ENCODE measurements at regions not wholly inside any gene's neighbourhood (a gene's known extent, or its start where the extent isn't known, plus 50 kb on each side); places are given as distances from the start of the nearest gene placed in this dataset.

DNA sequence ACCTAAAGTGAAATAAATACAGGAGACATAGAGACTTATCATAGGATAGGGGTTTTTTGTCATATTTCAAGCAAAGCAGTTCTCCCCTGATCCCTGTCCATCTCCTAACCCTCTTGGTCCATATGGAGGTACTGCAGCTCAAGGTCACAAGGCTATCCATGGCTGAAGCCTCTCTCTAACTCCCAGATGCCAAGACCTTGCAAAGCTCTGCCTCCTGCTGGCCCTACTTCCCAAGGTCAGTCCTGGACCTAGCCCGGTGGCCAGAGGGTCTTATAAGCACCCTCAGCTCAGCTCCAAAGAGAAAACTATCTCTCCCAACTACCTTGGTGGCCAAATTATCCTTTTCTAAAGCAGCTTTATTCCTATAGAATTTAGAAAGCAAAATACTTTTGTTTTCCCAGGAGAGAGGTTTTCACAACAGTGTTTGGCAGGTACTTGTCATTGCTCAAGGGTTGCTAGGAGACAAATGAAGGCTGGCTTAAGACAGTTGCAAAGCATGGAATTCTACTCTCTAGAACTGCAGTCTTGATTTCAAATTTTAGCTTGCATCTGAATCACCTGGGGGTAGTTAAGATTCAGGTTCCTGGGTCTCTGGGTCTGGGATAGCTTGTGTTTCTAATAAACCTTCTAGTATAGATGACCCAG, 121.5 kb downstream of the XCL2 start:
- Histone ChIP-seq H3K36me3 (no peaks in the 10 kb centered on the region), H3K9ac (ENCODE audit: low read depth in 2 of 2, low read length in 2 of 2) (no peak overlapping the region), H3K27me3 (no peaks in the 10 kb centered on the region), H3K9me3 (no peaks in the 10 kb centered on the region), H3K27ac (no peak overlapping the region), H3K4me3 (no peak overlapping the region), H3K4me1 (no peaks in the 10 kb centered on the region)
- TF ChIP-seq, protein P1, sequence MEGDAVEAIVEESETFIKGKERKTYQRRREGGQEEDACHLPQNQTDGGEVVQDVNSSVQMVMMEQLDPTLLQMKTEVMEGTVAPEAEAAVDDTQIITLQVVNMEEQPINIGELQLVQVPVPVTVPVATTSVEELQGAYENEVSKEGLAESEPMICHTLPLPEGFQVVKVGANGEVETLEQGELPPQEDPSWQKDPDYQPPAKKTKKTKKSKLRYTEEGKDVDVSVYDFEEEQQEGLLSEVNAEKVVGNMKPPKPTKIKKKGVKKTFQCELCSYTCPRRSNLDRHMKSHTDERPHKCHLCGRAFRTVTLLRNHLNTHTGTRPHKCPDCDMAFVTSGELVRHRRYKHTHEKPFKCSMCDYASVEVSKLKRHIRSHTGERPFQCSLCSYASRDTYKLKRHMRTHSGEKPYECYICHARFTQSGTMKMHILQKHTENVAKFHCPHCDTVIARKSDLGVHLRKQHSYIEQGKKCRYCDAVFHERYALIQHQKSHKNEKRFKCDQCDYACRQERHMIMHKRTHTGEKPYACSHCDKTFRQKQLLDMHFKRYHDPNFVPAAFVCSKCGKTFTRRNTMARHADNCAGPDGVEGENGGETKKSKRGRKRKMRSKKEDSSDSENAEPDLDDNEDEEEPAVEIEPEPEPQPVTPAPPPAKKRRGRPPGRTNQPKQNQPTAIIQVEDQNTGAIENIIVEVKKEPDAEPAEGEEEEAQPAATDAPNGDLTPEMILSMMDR (IDR thresholded peaks at IDR 0.05): no peak
- DNase-seq: no peak
- intact Hi-C loops (cut with DNase I): no loop called here

DNA sequence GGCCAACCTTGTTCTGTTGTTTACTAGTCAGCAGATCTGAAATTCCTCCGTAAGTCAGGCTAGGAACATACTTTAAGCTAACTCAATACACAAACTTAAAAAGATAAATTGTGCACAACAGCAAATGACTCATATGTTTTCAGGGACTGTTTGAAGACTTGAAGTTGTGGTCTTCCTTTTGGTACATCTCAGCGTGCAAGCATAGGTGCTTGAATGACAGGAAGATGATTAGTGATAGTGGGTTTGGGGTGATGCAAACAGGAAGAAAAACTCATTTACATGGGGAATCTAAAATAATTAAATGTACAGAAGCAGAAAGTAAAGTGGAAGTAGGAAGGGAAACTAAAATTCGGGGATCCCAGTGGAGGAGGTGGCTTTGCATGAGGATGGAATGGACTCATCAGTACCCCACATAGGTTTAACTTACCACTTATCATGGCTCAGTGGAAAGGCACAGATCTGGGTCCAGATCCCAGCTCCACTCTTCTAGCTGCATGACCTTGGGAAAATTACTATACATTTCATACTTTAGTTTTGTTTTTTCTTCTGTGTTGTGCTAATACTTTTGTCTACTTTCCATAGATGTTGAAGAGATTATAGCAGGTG, 122.3 kb downstream of the XCL2 start:
- TF ChIP-seq, protein P1 (IDR thresholded peaks at IDR 0.05): no peak
- no peak for DNase-seq
- Histone ChIP-seq H3K27ac (no peak overlapping the region), H3K4me3 (no peak overlapping the region), H3K27me3 (no peaks in the 10 kb centered on the region), H3K9me3 (no peaks in the 10 kb centered on the region), H3K9ac (ENCODE audit: low read depth in 2 of 2, low read length in 2 of 2) (no peak overlapping the region), H3K36me3 (no peaks in the 10 kb centered on the region), H3K4me1 (no peaks in the 10 kb centered on the region)
- intact Hi-C loops (cut with DNase I): no loop called here

DNA sequence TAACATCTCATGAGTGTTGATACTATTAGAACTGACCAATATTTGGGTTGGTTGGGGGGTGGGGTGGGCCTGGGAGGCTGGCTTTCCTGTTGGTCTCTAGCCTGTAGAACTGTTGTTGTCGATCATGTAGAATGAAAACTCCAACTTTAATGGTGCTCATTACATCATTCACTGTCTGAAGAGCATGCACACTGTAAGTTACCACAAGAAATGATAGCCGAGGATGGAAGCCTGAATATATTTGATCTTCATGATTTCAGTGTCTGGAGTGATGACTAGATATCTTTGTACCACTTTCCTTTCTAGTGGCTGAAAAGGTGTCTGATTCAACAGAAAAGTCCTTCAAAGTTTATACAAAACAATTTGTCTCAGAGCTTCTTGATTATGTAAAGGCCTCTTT, 123.6 kb downstream of the XCL2 start:
- no peak for DNase-seq
- H3K4me1 ChIP-seq: no peaks in the 10 kb centered on the region
- no peak overlapping the region for H3K27ac ChIP-seq
- intact Hi-C loops (cut with DNase I): no loop called here
- H3K27me3 ChIP-seq: no peaks in the 10 kb centered on the region
- no peak overlapping the region for H3K9ac ChIP-seq (ENCODE audit: low read depth in 2 of 2, low read length in 2 of 2)
- no peaks in the 10 kb centered on the region for H3K9me3 ChIP-seq
- TF ChIP-seq, protein P1 (IDR thresholded peaks at IDR 0.05): no peak
- H3K4me3 ChIP-seq: no peak overlapping the region
- no peaks in the 10 kb centered on the region for H3K36me3 ChIP-seq

DNA sequence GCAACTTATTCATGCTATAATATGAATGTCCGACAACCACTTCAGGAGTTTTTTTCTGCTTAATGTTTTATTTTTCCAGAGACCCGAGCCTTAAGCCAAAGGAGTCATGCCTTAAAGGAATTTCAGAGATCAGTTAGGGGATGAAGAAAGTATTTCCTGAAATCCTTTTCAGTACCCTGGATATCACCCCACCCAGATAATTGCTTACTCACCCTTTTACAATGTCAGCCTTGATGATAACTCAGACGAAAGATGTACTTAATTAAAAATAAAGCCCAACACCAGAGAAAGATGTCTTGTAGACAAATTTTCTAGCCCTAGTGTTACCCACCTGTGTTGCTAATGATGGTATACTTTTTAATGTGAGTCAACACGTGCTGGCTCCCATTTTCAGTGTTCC, 124.1 kb downstream of the XCL2 start:
- TF ChIP-seq, protein P1 (IDR thresholded peaks at IDR 0.05): no peak
- Histone ChIP-seq H3K9ac (ENCODE audit: low read depth in 2 of 2, low read length in 2 of 2) (no peak overlapping the region), H3K27ac (no peak overlapping the region), H3K9me3 (no peaks in the 10 kb centered on the region), H3K27me3 (no peaks in the 10 kb centered on the region), H3K36me3 (no peaks in the 10 kb centered on the region), H3K4me1 (no peaks in the 10 kb centered on the region), H3K4me3 (no peak overlapping the region)
- DNase-seq: no peak
- intact Hi-C loops (cut with DNase I): no loop called here

DNA sequence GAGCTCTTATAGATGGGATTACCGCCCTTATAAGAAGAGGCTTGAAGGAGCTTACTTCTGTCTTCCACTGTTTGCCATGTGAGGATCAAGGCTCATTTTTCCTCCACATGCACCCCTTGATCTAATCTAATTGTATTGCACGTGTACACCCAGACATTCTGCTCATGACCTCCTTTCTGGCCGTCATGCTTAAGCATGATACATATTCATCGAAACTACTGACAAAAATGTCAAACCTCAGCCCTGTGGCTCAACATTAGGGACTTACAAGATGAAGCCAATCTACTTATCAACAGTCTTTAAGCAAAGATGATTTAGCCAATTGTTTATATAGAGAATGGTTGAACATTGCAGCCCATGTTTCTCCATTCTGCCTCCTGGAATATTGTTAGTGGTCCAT, 127.6 kb downstream of the XCL2 start:
- Histone ChIP-seq H3K27ac (no peak overlapping the region), H3K9ac (ENCODE audit: low read depth in 2 of 2, low read length in 2 of 2) (no peak overlapping the region), H3K4me3 (no peak overlapping the region), H3K4me1 (no peaks in the 10 kb centered on the region), H3K9me3 (no peaks in the 10 kb centered on the region), H3K36me3 (no peaks in the 10 kb centered on the region), H3K27me3 (no peaks in the 10 kb centered on the region)
- TF ChIP-seq, protein P1 (IDR thresholded peaks at IDR 0.05): no peak
- no peak for DNase-seq
- intact Hi-C loops (cut with DNase I): no loop called here
